Activated T-cell treated with anti-CD3 and anti-CD28 coated beads for 4 hours (primary cell): ENCODE measurements at regions not wholly inside any gene's neighbourhood (a gene's known extent, or its start where the extent isn't known, plus 50 kb on each side); places are given as distances from the start of the nearest gene placed in this dataset.

ENCODE experiments used
- DNase-seq: peaks from one replicate; pipeline ENCODE4 v3.0.0-alpha.2; 2020

DNA sequence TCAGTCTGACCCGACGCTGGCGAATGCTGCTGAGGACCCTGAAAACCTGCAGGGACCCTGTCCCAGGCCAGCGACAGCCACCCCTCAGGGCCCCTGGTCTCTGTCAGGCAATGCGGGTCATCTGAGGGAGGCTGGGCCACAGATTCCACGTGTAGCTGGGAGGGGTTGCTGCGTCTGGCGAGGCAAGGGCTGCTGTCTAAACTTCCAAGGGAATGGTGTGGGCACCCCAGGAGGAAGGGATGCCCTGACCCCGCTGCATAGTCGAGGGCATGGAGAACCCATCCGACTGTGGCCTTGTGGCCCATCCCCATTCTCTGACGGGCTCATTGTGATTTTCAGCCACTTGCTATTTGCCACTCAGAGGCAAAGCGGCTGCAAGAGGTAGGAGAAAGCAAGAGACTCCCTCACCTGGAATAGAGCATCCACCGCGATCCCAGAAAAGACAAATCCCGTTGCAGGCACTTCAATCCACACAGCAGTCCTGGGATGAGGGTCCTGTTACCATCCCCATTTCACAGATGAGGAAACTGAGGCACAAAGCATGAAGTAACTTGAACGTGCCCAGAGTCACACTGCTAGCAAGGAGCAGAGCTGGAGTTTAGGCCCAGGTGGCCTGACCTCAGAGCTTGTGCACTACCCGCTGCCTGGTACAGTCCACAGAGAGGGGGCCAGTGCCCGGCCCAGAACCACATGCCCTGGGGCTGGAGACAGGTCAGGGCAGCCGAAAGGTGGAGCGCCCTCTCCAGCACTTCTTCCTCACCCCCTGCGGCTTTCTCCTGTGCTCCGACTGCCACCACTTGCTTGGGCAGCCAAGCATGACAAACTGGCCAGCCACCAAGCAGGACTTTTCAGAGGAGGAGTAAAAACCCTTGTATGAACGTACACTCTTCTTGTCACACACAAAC lies 163.8 kb upstream of the KLF14 start:
- DNase-seq: no peak

DNA sequence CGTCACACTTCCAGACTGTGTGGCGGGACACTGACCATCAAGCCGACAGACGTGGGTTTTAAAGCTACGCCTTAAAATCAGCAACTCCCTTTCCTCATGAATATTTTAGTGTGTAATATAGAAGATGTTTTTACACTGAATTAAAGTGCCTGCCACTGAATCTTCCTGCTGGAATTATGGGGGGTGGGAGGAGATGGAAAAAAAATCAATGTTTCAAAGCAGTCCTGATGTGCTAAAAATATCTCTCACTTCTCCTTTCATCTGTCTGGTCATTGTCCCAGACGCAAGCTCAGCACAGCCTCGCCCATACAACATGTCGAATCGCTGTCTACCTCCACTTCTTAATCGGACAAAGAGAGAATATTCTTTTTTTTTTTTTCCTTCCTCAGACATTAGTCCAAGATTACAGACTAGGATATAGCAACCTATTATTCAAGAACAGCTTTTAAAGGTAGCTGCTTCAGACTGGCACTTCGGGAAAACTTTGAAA lies 165.1 kb upstream of the KLF14 start:
- no peak for DNase-seq

DNA sequence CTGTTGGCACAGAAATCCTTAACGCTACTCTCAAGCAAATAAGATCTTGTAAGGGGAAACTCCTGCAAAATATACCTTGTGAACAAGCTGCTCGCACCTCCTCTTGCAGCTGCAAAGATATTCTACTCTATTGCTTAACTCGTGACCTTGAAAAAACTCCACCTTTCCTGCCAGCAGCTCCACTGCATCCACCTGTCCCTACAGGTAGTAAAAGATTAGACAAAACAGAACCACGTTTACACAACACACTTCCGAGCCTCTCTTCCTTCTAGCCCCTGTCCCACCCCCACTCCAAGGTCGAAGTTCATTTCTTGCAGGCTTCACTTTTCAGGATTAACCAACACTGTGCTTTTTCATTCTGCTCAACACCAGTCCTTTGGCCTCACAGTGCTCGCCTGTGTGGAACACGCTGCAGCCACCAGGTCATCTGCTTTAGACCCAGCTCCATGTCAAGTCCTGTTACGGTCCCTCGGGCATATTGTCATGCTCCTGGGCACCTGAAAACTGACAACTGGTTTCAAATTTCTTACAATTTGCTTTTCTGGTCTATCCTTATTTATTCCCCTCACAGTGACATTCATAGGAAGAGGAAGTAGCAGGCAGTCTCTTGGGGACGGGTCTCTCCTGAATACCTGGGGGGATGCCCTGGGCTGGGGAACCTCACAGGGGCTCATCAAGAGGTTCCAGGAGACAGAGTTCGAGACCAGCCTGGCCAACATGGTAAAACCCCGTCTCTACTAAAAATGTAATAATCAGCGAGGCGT lies 165.8 kb upstream of the KLF14 start:
- DNase-seq: no peak

DNA sequence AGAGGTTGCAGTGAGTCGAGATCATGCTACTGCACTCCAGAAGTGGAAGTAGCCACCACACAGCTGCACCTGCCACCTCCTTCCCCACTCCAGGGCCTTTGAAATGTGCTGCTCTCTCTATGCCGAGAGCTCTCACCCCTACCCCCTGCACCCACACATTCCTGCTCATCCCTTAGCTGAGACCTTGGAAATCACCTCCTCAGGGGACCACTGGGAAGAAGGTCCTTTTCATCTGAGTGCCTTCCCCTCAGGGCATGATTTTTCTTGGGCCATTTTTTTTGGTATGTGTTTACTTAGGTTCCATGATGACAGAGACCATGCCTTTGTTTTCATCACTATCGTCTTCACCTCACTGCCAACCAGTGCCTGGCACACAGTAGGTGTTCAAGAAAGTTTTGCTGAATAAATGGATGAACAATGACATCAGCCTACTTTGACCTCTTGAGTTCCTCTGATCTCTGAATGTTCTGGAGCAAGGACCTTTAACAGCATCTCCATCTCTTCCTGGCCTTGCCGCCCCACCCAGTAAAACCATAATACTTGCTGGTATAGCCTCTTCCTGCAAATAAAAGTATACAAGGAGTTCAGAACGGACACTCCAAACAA lies 166.6 kb upstream of the KLF14 start:
- DNase-seq: no peak

DNA sequence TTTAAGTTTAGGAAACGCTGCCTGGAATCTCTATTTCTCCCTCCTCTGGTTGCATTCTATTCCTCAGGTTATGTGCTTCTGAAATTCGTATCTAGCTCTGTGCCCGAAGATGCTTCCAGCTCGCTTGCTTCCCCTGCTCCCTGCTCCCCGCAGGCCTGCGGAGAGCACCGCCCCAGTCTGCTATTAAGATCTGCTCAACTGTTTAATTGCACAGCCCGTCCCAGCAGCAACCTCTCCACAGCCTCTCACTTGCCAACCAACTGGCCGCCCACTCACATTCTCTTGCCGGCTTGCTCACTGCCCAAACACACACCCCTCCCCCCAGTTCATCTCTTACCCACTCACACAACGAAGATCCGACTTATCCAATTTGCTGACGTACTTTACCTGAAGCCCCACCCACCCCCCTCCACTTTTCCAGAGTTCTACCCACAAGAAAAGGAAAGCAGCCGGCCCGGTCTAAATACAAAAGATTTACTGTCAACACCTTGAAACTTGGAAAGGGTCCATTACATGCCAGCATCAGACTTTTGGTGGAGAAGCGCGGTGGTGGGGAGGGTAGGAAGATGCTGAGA lies 167.3 kb upstream of the KLF14 start:
- no peak for DNase-seq

DNA sequence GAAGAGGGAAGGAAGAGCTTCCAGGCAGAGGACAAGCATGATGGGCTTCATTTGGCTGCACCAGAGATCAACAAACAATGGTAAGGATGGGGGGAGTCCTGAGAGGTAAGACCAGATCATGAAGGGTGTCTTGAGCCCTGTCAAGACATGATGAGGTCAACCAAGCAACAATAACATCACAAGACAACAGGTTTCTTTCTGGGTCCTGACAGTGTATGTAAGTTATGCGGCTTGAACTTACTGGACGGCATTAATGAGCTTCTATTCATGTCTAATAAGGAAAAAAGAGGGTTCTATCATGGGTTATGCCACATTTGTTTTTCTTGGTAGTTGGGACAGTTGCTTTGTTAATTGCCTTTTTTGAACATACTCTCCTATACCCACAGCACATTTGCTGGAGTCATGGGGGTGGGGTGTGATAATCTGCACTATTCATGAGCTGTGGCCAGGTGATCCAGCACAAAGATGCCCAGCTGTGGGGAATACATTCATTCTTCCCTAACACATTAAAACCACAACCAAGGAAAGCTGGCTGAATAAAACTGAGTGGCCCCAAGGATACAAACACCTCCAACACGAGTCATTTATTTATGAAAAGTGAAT lies 168.8 kb upstream of the KLF14 start:
- no peak for DNase-seq

DNA sequence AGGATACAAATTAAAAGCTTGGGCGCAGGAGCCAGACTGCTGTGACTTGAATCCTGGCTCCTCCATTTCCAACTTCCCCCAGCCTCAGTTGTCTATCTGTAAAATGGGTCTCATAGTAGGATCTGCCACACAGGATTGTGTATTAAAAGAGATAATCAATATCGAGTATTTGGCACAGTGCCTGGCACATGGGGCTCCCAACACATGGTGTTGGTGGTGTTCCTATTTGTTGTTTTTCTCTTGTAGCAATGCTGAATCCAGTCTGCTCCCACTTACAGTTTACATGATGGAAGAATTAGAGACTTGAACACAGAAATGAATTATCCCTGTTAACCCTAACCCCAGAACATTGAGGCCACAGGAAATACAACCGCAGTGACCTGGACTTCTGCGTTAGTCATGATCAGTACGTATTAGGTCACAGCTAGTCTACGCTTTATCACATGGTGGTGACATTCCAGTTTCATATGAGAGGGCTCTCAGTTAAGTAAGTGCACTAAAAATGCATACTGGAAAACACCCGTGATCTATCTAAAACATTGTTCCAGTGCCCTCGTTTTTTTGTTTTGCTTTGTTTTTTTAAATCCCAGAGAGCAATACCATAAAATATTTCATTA lies 169.5 kb upstream of the KLF14 start:
- no peak for DNase-seq

DNA sequence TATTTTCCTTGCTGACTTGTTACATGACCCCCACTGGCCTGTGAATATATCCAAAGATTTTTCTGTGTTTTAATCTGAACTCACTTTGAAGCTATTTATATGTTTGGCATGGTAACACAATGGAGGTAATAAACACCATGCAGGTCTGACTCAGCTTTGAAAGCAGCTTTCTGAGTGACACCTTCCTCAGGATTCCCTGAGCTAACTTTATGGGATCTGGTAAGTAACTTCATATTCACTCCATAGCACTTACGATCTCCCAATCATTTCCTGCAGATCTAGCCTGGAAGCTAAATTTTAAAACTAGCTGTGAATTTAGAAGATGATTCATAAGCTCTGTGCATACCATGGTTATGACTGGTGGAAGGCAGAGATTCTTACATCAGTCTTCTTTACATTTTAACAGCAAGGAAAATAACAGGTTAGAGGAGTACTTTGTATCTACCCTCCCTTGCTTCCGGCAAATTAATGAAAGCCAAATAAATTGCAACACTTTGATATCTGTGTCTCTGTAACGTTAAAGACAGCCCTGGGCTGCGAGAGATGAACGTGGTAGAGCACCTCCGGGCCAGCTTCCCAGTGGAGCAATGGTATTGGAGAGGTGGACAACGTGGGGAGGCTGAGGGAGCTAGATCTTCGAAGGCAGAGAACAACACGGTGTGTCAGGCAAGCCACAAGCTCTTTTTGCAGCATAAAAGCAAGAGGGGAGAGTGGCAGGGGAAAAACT lies 170.2 kb upstream of the KLF14 start:
- DNase-seq: no peak

DNA sequence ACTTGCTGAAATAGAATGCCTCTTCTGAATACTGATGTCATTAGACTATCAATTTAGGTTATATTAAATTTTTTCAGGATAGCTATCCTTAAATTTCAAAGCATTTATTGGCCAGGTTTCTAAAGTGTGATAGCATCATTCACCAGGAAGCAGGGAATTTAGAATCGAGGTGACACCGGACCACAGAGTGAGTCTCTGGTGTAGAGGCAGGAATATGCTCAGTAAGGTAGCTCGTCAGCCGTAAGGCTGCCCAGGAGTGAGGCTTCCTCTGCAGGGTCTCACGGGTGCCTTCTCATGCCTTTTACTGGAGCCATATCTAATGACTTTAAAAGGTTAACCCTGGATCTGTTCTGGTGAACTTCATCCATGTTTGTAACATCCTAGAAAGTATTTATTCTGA lies 170.8 kb upstream of the KLF14 start:
- no peak for DNase-seq

DNA sequence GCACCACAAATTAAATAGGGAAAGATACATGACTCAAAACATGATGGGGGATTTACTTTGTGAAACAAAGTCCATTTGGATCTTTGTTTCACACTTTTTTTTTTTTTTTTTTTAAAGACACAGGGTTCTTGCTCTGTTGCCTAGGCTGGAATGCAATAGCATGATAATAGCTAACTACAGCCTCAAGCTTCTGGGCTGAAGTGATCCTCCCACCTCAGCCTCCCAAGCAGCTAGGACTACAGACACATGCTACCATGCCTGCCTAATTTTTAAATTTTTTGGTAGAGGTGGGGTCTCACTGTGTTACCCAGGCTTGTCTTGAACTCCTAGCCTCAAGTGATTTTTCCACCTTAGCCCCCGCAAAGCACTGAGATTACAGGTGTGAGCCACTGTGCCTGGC lies 172.6 kb upstream of the KLF14 start:
- DNase-seq: no peak

DNA sequence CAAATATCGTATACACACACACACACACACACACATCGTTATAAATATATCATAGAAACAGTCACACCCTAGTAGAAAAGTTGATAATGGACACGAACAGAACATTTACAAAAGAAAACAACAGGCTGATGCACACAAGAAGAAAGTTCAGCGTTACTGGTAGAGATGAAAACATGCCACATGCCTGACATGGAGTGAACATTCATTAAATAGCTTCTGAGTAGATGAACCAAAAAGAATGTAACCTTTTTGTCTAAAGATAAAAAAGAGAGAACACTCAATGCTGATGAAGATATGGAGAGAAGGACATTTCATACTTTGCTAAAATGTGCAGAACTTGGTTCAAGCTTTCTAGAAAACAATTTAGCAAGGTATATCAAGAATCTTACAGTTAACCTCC lies 173.4 kb upstream of the KLF14 start:
- DNase-seq: no peak

DNA sequence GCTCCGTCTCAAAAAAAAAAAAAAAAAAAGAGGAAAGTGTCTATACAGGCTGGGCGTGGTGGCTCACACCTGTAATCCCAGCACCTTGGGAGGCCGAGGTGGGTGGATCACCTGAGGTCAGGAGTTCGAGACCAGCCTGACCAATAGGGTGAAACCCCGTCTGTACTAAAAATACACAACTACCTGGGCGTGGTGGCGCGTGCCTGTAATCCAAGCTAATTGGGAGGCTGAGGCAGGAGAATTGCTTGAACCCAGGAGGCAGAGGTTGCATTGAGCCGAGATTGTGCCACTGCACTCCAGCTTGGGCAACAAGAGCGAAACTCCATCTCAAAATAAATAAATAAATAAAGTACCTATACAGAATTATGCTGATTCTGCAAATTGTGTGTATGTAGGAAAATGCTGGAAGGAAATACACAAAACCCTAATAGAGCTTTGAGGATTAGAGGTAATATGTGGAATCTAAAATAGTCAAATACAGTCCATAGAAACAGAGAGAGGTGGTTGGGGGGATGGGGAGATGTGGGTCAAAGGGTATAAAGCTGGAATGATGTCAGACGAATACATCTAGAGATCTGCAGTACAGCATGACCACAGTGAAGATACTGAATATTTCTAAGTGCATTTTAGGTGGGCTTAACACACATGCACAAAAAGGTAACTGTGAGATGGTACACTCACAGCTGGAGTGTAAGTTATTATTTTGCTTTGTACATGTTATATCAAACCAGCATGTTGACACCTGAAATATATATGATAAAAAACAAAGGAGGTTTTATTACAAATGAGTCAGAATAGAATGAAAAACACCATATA lies 174.5 kb upstream of the KLF14 start:
- DNase-seq: no peak

DNA sequence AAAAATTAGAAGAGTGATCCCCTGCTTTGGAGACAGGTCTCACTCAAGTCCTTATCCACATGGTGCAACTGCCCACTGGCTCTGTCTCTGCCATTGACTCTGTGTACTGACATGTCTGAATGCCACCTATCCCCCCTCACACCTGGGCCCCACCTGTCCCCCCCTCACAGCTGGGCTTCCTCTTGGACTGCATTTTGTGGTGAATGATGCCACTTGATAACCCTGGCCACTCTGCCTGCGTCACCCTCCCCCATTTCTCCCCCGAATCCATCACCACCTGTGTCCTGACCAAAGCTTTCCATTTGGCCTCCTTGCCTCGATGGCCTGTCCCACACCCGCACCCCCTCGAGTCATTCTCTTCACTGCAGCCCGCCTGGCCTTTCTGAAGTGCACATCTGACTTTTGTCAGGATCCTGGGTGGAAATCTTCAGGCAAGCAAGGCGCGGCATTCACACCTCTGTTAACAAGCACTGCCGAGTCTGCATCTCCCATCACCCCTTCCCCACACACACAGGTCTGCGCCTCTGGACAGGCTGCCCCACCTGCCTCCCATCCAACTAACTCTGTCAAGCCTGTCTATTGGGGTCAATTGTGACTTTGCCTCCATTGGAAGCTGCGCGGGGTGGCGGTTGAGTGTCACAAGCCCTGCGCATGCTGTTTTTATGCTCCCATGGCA lies 175.3 kb upstream of the KLF14 start:
- DNase-seq: no peak

DNA sequence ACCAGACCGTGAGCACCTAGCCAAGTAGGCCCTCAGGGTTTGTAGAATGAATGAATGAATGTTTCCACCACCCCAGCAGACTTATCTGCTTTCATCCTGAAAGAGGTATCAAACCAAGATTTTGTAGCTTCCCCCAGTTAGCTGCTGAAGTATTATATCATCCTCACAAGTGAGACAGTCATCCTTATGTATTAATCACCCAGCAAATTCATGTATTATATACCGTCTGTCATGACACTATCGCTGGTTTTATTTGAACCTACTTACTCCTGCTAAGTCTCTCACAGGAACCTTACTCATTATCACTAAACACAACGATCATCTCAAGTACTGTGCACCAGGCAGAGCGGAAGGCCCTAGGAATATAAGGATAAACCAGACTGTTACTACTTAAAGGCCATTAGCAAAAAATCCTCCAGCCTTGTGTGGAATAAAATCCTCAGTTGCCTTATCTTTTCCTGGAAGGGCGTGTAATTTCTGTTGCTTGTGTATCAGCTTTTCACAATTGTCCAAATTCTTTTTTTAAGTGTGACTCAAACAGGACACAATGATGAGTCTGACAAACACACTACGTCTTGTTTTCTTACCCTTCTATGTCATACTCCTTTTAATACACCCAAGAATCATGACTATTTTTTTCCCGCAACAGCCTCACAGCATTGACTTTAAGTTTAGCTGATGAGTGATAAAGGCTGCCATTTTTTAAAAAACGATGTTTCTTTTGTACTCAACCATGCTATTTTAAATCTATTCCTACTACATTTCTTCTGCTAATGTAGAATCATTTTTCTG lies 176.1 kb upstream of the KLF14 start:
- no peak for DNase-seq

DNA sequence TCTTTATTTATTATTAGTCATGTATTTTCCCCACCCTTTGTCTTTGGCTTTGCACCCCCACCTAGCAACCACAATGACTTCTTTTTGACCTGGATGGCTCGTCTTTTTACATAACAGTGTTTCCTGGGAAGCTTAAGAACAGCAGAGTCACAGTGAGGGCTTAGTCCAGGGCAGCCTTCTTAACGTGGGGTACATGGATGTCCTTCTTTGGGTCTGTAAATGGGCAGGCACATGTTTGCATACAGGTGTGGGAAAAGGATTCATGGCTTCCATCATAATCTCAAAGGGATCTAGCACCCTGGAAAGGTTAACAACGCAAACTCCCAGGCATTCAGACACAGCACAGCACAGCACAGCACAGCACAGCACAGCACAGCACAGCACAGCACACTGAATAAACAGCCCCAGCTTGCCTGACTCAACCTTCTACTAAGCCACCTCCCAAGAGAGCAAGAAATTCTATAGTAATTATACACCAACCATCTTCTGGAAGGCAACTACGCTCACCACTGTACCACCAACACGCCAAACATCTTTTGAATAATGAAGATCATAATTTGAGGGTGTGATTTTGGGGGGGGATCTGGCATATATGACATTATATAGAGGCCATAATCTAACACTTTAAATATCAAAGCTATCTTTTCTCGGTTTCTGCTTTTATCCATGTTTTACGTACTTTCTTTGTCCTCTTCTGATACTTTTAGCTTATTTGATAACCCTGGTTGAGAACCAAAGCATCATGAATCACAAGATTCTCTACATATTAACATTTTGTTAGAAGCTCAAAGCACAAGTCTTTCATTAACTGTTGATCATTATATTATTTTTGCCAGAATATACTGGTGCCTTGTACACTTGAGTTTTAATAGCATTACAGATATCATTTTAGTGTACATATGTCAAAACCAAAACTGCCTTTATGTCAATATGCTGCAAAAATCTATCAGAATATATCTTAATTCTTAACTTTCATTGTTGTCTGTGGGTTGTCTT lies 177.2 kb upstream of the KLF14 start:
- no peak for DNase-seq

DNA sequence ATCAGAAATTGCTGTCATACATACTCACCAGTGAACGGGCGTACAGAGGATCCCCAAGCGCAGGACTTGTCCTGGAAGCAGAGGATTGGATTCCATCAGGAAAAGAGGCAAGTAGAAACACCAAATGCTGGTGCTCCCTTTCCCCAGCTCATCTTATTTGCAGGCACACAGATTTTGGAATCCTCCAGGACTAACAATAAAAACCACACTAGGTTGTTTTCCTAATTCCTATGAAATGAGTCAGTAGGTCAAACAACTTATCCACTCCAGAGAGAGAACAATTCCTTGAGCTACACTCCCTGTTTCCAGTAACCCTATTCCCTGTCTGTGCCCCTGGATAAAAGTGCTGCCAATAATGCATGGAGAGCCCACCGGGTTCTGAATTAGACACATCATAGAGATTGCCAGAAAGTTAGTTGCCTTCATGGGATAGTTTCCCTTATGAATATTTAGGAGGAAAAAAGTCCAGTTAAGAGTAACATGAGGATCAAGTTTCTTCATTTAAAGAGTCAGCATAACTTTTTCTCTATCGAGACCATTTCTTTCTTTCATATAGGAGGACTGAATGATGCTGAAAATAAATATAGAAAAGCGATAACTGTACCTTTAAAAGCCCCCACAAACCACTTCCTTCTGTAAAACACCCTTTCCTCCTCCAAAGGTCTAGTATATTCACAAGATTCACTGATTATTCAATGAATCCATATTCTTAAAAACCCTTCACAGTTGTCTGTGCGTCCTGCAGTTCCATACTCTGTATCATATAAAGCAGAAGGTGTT lies 178.3 kb upstream of the KLF14 start:
- DNase-seq: no peak
